ENCODE measurements at regions not wholly inside any gene's neighbourhood (a gene's known extent, or its start where the extent isn't known, plus 50 kb on each side); places are given as distances from the start of the nearest gene placed in this dataset.
A peak's percentile ranks its signal among the peaks of the same experiment; 100 is the strongest.

DNA sequence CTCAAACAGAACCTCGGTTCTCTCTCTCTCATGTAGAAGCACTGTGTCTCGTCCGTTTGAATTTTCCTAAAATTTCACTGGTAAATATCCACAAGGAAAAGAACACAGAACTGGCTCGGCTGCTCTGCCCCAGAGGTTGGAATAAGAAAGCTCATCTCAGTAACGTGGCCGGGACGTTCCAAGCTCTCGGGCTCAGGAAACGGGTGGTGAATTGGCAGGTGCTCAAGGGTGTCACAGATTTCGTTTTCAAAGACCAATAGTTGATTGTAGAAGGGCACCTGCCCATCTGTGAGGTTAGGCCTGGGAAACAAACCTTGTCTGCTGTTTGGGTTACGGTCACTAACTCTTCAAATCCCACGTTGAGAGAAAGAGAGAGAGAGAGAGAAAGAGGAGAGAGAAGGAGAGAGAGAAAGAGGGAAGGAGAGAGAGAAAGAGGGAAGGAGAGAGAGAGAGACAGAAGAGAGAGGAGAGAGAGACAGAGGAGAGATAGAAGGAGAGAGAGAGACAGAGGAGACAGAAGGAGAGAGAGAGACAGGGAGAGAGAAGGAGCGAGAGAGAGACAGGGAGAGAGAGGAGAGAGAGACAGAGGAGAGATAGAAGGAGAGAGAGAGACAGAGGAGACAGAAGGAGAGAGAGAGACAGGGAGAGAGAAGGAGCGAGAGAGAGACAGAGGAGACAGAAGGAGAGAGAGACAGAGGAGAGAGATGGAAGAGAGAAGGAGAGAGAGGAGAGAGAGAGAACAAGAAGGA lies 106.6 kb downstream of the CRLF2 start:
- H3K4me3 Mint-ChIP-seq = no peak overlapping the region
- H3K36me3 ChIP-seq (ENCODE audit: insufficient read depth) = no peaks in the 10 kb centered on the region
- 0 out of 3 replicates have a peak, but pooled peaks cover 1% of the 10 kb centered on the region for H3K4me1 Mint-ChIP-seq
- peaks cover 8% of the 10 kb centered on the region for H3K27me3 Mint-ChIP-seq (ENCODE audit: insufficient read depth, low read depth, poor library complexity)
- TF ChIP-seq POLR2AphosphoS5 (IDR thresholded peaks at IDR 0.05; ENCODE audit: low read depth) = no peak
- TF ChIP-seq ETS1 (IDR thresholded peaks at IDR 0.05) = no peak
- TF ChIP-seq, protein P1, sequence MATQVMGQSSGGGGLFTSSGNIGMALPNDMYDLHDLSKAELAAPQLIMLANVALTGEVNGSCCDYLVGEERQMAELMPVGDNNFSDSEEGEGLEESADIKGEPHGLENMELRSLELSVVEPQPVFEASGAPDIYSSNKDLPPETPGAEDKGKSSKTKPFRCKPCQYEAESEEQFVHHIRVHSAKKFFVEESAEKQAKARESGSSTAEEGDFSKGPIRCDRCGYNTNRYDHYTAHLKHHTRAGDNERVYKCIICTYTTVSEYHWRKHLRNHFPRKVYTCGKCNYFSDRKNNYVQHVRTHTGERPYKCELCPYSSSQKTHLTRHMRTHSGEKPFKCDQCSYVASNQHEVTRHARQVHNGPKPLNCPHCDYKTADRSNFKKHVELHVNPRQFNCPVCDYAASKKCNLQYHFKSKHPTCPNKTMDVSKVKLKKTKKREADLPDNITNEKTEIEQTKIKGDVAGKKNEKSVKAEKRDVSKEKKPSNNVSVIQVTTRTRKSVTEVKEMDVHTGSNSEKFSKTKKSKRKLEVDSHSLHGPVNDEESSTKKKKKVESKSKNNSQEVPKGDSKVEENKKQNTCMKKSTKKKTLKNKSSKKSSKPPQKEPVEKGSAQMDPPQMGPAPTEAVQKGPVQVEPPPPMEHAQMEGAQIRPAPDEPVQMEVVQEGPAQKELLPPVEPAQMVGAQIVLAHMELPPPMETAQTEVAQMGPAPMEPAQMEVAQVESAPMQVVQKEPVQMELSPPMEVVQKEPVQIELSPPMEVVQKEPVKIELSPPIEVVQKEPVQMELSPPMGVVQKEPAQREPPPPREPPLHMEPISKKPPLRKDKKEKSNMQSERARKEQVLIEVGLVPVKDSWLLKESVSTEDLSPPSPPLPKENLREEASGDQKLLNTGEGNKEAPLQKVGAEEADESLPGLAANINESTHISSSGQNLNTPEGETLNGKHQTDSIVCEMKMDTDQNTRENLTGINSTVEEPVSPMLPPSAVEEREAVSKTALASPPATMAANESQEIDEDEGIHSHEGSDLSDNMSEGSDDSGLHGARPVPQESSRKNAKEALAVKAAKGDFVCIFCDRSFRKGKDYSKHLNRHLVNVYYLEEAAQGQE (IDR thresholded peaks at IDR 0.05; ENCODE audit: unreplicated experiment) = no peak
- TF ChIP-seq CREB1 (CRISPR knock-in tag; IDR thresholded peaks at IDR 0.05; ENCODE audit: low read depth) = no peak
- no peak for TF ChIP-seq EZH2phosphoT487 (IDR thresholded peaks at IDR 0.05; ENCODE audit: unreplicated experiment)
- TF ChIP-seq NANOG (IDR thresholded peaks at IDR 0.05; ENCODE audit: borderline replicate concordance) = no peak
- TF ChIP-seq, protein P2, sequence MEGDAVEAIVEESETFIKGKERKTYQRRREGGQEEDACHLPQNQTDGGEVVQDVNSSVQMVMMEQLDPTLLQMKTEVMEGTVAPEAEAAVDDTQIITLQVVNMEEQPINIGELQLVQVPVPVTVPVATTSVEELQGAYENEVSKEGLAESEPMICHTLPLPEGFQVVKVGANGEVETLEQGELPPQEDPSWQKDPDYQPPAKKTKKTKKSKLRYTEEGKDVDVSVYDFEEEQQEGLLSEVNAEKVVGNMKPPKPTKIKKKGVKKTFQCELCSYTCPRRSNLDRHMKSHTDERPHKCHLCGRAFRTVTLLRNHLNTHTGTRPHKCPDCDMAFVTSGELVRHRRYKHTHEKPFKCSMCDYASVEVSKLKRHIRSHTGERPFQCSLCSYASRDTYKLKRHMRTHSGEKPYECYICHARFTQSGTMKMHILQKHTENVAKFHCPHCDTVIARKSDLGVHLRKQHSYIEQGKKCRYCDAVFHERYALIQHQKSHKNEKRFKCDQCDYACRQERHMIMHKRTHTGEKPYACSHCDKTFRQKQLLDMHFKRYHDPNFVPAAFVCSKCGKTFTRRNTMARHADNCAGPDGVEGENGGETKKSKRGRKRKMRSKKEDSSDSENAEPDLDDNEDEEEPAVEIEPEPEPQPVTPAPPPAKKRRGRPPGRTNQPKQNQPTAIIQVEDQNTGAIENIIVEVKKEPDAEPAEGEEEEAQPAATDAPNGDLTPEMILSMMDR (conservative IDR thresholded peaks at IDR 0.05; ENCODE audit: low read depth in 2 of 2) = no peak
- TF ChIP-seq STAT1 (IDR thresholded peaks at IDR 0.05; ENCODE audit: unreplicated experiment) = no peak
- no peak for TF ChIP-seq ZNF462 (CRISPR knock-in tag; IDR thresholded peaks at IDR 0.05)
- no peak for TF ChIP-seq EZH2 (IDR thresholded peaks at IDR 0.05; ENCODE audit: low read depth, unreplicated experiment)
- no peak for TF ChIP-seq JUNB (IDR thresholded peaks at IDR 0.05; ENCODE audit: unreplicated experiment)
- no peak for TF ChIP-seq ZNF114 (CRISPR knock-in tag; IDR thresholded peaks at IDR 0.05)
- TF ChIP-seq ZNF331 (CRISPR knock-in tag; IDR thresholded peaks at IDR 0.05; ENCODE audit: low read depth) = no peak
- H4K20me1 ChIP-seq (replicated peaks; ENCODE audit: insufficient read depth) = no peaks in the 10 kb centered on the region
- H3K4me1 ChIP-seq (ENCODE audit: insufficient read depth) = peaks cover 33% of the 10 kb centered on the region
- H3F3A ChIP-seq (replicated peaks; ENCODE audit: low read depth) = peaks cover 28% of the 10 kb centered on the region
- no peaks in the 10 kb centered on the region for H3K9me2 ChIP-seq (ENCODE audit: insufficient read depth)
- no peak overlapping the region for H3K27ac Mint-ChIP-seq
- H3K27ac ChIP-seq (ENCODE audit: low read depth) = no peak overlapping the region
- peaks cover 44% of the 10 kb centered on the region for H3K36me3 Mint-ChIP-seq (ENCODE audit: low read depth)
- peaks cover 8% of the 10 kb centered on the region for H3K27me3 ChIP-seq (ENCODE audit: insufficient read depth)
- ATAC-seq (no peak), DNase-seq (ENCODE audit: low spot score) (peak; percentile 42)
- H3K9me3 Mint-ChIP-seq = peaks cover 60% of the 10 kb centered on the region
- no peaks in the 10 kb centered on the region for H3K79me2 ChIP-seq (replicated peaks; ENCODE audit: insufficient read depth)
- no peak overlapping the region for H3K4me3 ChIP-seq
- H3K4me2 ChIP-seq = no peak overlapping the region; the same call in 1 of the 2 replicates
- H2AFZ ChIP-seq = peak overlapping the region; percentile 83; the same call in 1 of the 2 replicates

Data from GM23338 (cell line).